HG02885 (cell line): ENCODE measurements at regions not wholly inside any gene's neighbourhood (a gene's known extent, or its start where the extent isn't known, plus 50 kb on each side); places are given as distances from the start of the nearest gene placed in this dataset.
A peak's percentile ranks its signal among the peaks of the same experiment; 100 is the strongest.

ENCODE experiments used
- ATAC-seq: cut with Tn5 transposase; IDR thresholded peaks from one replicate; pipeline ENCODE4 v1.9.1; 2021; ENCODE audit warnings: mild to moderate bottlenecking; ENCODE audit not compliant: unreplicated experiment, poor library complexity

- no peak for ATAC-seq
These were observed 87.1 kb upstream of the PLEKHG7 start for GRCh38 chr12:92615703-92616102.

- no peak for ATAC-seq
These were observed 87.7 kb upstream of the PLEKHG7 start for GRCh38 chr12:92615086-92615485.

GRCh38 chr12:92614502-92614901 is 88.3 kb upstream of the PLEKHG7 start:
- ATAC-seq = no peak

- ATAC-seq = no peak
These were observed 88.8 kb upstream of the PLEKHG7 start for GRCh38 chr12:92614001-92614400.

- no peak for ATAC-seq
These were observed 90.2 kb upstream of the PLEKHG7 start for GRCh38 chr12:92612611-92613010.

GRCh38 chr12:92608151-92609091 is 94.4 kb upstream of the PLEKHG7 start:
- no peak for ATAC-seq

GRCh38 chr12:92606956-92607355 is 95.8 kb upstream of the PLEKHG7 start:
- ATAC-seq = no peak

- ATAC-seq = no peak
These were observed 97.1 kb upstream of the PLEKHG7 start for GRCh38 chr12:92605621-92606170.

GRCh38 chr12:92604786-92605185 is 98.0 kb upstream of the PLEKHG7 start:
- no peak for ATAC-seq

GRCh38 chr12:92603741-92604432 is 98.9 kb upstream of the PLEKHG7 start:
- ATAC-seq = no peak

- ATAC-seq = no peak
These were observed 99.7 kb upstream of the PLEKHG7 start for GRCh38 chr12:92602930-92603623.

GRCh38 chr12:92602476-92602875 is 100.3 kb upstream of the PLEKHG7 start:
- no peak for ATAC-seq

GRCh38 chr12:92601680-92602079 is 101.1 kb upstream of the PLEKHG7 start:
- no peak for ATAC-seq

GRCh38 chr12:92601176-92601575 is 101.6 kb upstream of the PLEKHG7 start:
- ATAC-seq = no peak

- ATAC-seq = no peak
These were observed 102.7 kb upstream of the PLEKHG7 start for GRCh38 chr12:92600052-92600451.

GRCh38 chr12:92597997-92598396 is 104.8 kb upstream of the PLEKHG7 start:
- no peak for ATAC-seq

GRCh38 chr12:92597118-92597517 is 105.7 kb upstream of the PLEKHG7 start:
- no peak for ATAC-seq

- ATAC-seq = no peak
These were observed 106.4 kb upstream of the PLEKHG7 start for GRCh38 chr12:92596383-92596782.

GRCh38 chr12:92595663-92596062 is 107.1 kb upstream of the PLEKHG7 start:
- no peak for ATAC-seq

- peak; percentile 100 for ATAC-seq
These were observed 108.9 kb upstream of the PLEKHG7 start for GRCh38 chr12:92593734-92594402.
